ENCODE measurements at regions not wholly inside any gene's neighbourhood (a gene's known extent, or its start where the extent isn't known, plus 50 kb on each side); places are given as distances from the start of the nearest gene placed in this dataset.
A peak's percentile ranks its signal among the peaks of the same experiment; 100 is the strongest.
"Not testable (repeated sequence)": the region's sequence is repeated elsewhere in the genome, so short reads cannot be mapped to it uniquely, and the experiment has no call there.

- DNase-seq = peak; percentile 64
Measured at GRCh38 chr15:30470601-30471365, 56.7 kb upstream of the GOLGA8R start.

DNA sequence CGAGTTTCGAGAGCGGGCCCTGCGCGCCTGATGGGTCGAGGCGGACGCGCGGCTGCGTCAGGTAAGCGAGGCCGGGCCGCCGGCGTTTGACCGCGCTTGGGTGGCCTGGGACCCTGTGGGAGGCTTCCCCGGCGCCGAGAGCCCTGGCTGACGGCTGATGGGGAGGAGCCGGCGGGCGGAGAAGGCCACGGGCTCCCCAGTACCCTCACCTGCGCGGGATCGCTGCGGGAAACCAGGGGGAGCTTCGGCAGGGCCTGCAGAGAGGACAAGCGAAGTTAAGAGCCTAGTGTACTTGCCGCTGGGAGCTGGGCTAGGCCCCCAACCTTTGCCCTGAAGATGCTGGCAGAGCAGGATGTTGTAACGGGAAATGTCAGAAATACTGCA lies 57.3 kb upstream of the GOLGA8R start:
- DNase-seq = not testable (repeated sequence)

GRCh38 chr15:30471817-30472551 lies 57.9 kb upstream of the GOLGA8R start:
- DNase-seq = not testable (repeated sequence)

DNA sequence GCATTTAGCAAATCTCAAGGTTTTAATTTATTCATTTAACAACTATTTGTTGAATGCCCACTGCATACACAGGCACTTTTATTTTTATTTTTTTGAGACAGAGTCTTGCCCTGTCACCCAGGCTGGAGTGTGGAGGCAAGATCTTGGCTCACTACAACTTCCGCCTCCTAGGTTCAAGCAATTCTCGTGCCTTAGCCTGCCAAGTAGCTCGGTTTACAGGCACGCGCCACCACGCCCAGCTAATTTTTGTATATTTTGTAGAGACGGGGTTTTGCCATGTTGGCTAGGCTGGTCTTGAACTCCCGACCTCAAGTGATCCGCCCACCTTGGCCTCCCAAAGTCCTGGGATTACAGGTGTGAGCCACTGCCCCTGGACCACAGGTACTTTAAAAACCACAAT lies 67.0 kb upstream of the GOLGA8Q start:
- DNase-seq = not testable (repeated sequence)

- DNase-seq = not testable (repeated sequence)
Measured at GRCh38 chr15:30489237-30489636, 62.6 kb upstream of the GOLGA8Q start.

DNA sequence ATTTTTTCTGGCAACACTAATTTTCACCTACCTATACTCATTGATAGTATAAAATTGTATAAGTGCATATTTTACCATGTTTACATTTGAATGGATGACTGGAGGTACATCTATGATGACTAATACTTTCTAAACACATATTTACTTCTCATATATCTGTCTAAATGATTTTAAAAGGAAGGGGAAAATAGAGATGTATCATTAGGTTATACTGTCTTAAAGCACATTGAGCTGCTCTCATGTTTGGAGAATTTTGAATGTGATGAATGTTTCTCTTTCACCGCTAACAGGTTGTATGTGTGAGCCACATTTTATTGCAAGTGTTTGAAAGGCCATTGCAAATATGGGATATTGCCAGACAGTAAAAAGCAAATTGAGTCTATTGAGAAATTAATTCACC lies 61.5 kb upstream of the GOLGA8Q start:
- not testable (repeated sequence) for DNase-seq

DNA sequence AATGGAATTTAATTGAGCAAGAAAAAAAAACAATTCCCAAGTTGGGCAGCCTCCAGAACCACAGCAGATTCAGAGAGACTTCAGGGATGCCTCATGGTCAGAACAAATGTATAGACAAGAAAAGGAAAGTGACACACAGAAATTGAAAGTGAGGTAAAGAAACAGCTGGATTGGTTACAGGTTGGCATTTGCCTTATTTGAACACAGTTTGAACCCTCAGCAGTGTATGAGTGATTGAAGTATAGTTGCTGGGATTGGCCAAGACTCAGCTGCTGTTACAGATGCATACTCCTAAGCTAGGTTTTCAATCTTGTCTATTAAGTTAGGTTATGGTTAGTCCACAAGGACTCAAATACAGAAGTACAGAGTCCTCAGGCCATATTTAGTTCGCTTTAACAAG lies 57.9 kb upstream of the GOLGA8Q start:
- not testable (repeated sequence) for DNase-seq

DNA sequence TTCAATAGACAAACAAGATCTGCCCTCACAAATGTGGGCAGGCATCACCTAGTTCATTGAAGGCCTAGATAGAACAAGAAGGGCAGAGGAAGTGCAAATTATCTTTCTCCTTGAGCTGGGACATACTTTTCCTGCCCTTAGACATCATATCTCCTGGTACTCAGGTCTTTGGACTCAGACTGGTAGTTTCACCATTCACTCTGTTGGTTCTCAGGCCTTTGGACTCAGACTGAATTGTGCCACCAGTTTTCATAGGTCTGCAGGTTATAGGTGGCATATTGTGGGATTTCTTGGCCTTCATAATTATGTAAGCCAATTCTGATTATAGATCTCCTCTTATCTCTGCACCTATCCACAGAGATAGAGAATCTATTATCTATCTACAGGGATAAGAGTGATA lies 54.6 kb upstream of the GOLGA8Q start:
- DNase-seq = not testable (repeated sequence)

GRCh38 chr15:30499233-30499632 lies 52.6 kb upstream of the GOLGA8Q start:
- not testable (repeated sequence) for DNase-seq

GRCh38 chr15:30500511-30500910 lies 51.3 kb upstream of the GOLGA8Q start:
- DNase-seq = not testable (repeated sequence)

Data from stimulated activated CD8-positive, alpha-beta memory T cell treated with anti-CD3 and anti-CD28 coated beads, Interleukin-4, amount 100 ng/mL, for 48 hours (primary cell).